ENCODE measurements at regions not wholly inside any gene's neighbourhood (a gene's known extent, or its start where the extent isn't known, plus 50 kb on each side); places are given as distances from the start of the nearest gene placed in this dataset.

DNA sequence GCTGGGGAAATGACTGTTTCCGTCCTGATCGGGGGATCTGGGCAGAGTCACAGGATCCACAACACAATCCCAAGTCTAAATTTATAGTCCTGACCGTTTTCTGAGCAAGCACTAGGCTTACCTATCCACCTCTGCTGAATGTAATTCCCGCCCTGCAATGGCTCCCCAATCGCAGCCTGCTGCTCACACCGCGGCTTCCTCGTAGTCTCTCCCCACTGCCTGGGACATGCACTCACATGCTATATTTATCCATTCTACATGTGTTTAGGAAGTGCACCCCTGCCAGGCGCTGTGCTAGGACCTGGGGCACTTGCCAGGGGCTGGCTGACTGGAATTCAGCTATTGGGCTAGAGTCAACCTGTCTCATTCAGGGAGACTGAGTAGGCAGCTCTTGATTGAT is 246.6 kb upstream of the CSF3R start:
- TF ChIP-seq, protein P1, sequence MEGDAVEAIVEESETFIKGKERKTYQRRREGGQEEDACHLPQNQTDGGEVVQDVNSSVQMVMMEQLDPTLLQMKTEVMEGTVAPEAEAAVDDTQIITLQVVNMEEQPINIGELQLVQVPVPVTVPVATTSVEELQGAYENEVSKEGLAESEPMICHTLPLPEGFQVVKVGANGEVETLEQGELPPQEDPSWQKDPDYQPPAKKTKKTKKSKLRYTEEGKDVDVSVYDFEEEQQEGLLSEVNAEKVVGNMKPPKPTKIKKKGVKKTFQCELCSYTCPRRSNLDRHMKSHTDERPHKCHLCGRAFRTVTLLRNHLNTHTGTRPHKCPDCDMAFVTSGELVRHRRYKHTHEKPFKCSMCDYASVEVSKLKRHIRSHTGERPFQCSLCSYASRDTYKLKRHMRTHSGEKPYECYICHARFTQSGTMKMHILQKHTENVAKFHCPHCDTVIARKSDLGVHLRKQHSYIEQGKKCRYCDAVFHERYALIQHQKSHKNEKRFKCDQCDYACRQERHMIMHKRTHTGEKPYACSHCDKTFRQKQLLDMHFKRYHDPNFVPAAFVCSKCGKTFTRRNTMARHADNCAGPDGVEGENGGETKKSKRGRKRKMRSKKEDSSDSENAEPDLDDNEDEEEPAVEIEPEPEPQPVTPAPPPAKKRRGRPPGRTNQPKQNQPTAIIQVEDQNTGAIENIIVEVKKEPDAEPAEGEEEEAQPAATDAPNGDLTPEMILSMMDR (IDR thresholded peaks at IDR 0.05) = no peak
- no peak for TF ChIP-seq POLR2A (IDR thresholded peaks at IDR 0.05)

Measured in esophagus squamous epithelium (tissue), 4 donors.